NCI-H1436 (cell line): ENCODE measurements at regions not wholly inside any gene's neighbourhood (a gene's known extent, or its start where the extent isn't known, plus 50 kb on each side); places are given as distances from the start of the nearest gene placed in this dataset.
"Not testable (repeated sequence)": the region's sequence is repeated elsewhere in the genome, so short reads cannot be mapped to it uniquely, and the experiment has no call there.

Experiments
- DNase-seq: peaks from one replicate; lab custom pipeline; 2025; lab: John Stamatoyannopoulos, UW

- not testable (repeated sequence) for DNase-seq
Measured at GRCh38 chr17:20843799-20844553, 198.8 kb downstream of the USP22 start.

- peak; percentile 14 for DNase-seq
Measured at GRCh38 chr17:20848869-20849443, 193.9 kb downstream of the USP22 start.

GRCh38 chr17:20851591-20852238 is 191.1 kb downstream of the USP22 start:
- not testable (repeated sequence) for DNase-seq

GRCh38 chr17:20852239-20852989 is 190.4 kb downstream of the USP22 start:
- DNase-seq: peak; percentile 63

- no peak for DNase-seq
Measured at GRCh38 chr17:20852990-20853370, 189.8 kb downstream of the USP22 start.

- not testable (repeated sequence) for DNase-seq
Measured at GRCh38 chr17:20855910-20856470, 186.8 kb downstream of the USP22 start.

GRCh38 chr17:20866444-20867209 is 176.2 kb downstream of the USP22 start:
- DNase-seq: not testable (repeated sequence)

GRCh38 chr17:20867436-20867937 is 175.3 kb downstream of the USP22 start:
- DNase-seq: not testable (repeated sequence)

GRCh38 chr17:20867938-20868661 is 174.7 kb downstream of the USP22 start:
- DNase-seq: not testable (repeated sequence)

GRCh38 chr17:20868662-20869007 is 174.2 kb downstream of the USP22 start:
- not testable (repeated sequence) for DNase-seq

GRCh38 chr17:20873173-20873572 is 169.6 kb downstream of the USP22 start:
- DNase-seq: not testable (repeated sequence)

GRCh38 chr17:20873688-20874328 is 169.0 kb downstream of the USP22 start:
- not testable (repeated sequence) for DNase-seq

GRCh38 chr17:20877384-20877783 is 165.4 kb downstream of the USP22 start:
- not testable (repeated sequence) for DNase-seq

- DNase-seq: no peak
Measured at GRCh38 chr17:20890338-20890737, 152.5 kb downstream of the USP22 start.

GRCh38 chr17:20895426-20895825 is 147.4 kb downstream of the USP22 start:
- DNase-seq: not testable (repeated sequence)

GRCh38 chr17:20896153-20896649 is 146.6 kb downstream of the USP22 start:
- DNase-seq: no peak

GRCh38 chr17:20898726-20899125 is 144.1 kb downstream of the USP22 start:
- not testable (repeated sequence) for DNase-seq

GRCh38 chr17:20902496-20902895 is 140.3 kb downstream of the USP22 start:
- not testable (repeated sequence) for DNase-seq

- not testable (repeated sequence) for DNase-seq
Measured at GRCh38 chr17:20903549-20903948, 139.3 kb downstream of the USP22 start.
